CD4-positive, alpha-beta T cell treated with Interleukin-17A for 1 hour (primary cell): ENCODE measurements at regions not wholly inside any gene's neighbourhood (a gene's known extent, or its start where the extent isn't known, plus 50 kb on each side); places are given as distances from the start of the nearest gene placed in this dataset.

Source experiments
- DNase-seq: peaks from one replicate; pipeline ENCODE4 v3.0.0-alpha.2; 2020

DNA sequence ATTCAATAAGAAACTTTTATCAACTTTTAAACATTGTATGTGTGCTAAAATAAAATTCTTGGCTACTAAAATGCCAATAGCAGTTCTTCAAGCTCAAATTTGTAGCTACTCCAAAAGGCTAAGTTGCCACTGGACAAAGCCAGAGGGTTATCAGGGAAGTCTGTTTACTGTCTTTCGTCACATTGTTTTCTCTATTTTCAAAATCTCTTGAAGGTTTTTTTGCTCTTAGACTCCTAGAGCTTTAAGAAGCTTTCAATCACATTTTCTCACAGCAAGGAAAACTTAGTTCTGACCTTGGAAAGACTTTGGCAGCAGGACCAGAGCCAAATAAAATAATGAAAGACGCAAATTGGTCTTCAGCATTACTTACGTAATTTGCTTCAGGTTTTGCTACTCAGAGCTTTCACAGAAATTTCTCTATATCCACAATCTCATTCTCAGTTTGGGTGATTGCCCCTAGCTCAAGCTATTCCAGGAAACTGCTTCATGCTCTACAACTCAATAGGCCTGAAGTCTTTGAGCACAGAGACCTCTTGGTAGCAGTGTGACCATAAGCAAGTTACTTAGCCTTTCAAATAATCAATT lies 257.7 kb downstream of the GABRG2 start:
- no peak for DNase-seq

- DNase-seq: no peak
These were observed 267.4 kb downstream of the GABRG2 start for GRCh38 chr5:162334944-162335343.

DNA sequence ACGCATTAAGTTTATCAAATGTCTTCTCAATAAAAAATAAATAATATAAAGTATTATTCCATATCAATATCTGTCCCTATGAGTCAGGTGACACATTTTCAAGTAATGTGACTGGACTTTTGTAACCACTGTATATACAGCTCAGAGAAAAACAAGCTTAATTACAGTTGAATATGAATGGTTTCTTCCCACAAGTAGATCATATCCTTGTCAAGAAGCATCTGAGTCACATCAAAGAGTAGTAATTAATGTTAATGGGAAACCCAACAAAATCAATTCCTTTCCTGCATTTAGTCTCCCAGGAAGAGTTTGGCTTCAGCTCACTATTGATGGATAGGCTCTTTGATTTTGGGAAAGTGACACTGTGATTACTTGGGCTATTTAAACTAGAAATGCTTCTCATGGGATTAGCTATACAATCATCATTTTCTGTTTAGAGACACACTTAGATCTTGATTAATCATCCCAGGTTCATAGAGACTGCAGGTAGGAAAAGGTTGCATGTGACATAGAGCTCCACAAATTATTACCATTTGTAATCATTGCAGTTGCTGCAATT lies 292.9 kb downstream of the GABRG2 start:
- DNase-seq: no peak

DNA sequence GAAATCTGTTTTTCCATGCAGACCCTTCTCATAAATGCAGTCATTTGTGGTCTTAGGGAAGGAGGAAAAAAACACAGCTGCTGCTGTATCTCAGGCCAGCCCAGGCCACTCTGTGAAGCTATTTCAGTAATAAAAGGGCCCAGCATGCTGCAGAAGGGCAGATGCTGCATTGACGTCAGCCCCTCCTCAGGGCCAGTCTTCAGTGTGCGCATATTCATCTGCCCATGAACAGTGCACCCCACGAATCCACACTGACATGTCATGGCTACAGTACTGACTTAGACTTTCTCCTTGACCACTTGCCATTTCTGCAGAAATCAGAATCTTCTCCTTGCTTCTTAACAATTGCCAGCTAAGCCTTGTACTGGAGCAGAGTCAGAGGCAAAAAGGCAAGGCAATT lies 304.7 kb downstream of the GABRG2 start:
- no peak for DNase-seq

GRCh38 chr5:162377895-162378294 lies 310.3 kb downstream of the GABRG2 start:
- no peak for DNase-seq

DNA sequence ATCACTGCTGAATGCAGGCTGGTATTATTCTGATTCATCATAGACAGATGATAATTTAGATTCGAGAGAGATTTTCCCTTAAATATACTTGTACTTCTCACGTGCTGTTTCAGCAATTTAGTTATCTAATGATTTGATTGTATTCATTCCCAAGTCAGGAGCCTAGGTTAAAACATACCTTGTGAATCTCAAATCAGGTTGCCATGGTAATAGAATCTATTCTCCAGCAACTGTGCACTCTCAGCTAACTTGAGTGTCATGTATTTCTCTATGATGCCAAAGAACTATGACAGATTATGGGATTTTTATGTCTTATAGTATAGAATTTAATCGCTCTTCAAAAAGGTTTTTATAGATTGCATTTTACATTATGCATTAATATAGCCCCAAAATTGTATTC lies 315.3 kb downstream of the GABRG2 start:
- no peak for DNase-seq

DNA sequence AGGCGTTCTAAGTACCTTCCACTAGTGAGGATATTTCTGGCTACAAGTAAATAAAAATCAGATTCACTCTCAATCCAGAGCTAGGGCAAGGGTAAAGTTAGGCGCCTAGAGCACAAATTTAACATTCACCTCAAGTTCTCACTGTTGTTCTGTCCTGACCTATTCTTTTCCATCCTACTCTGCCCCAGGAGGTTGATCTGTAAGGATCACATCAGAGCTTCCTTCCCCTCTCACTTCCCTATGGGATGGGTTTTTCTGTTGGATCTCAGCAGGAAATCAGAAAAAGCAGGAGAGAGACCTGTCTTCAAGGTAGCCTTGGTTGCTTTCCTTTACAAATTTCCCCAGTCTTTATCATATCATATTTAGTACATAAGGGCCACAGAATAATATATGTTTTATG lies 316.7 kb downstream of the GABRG2 start:
- no peak for DNase-seq

GRCh38 chr5:162391833-162392232 lies 324.3 kb downstream of the GABRG2 start:
- DNase-seq: no peak

- DNase-seq: no peak
These were observed 324.8 kb downstream of the GABRG2 start for GRCh38 chr5:162392336-162392735.

DNA sequence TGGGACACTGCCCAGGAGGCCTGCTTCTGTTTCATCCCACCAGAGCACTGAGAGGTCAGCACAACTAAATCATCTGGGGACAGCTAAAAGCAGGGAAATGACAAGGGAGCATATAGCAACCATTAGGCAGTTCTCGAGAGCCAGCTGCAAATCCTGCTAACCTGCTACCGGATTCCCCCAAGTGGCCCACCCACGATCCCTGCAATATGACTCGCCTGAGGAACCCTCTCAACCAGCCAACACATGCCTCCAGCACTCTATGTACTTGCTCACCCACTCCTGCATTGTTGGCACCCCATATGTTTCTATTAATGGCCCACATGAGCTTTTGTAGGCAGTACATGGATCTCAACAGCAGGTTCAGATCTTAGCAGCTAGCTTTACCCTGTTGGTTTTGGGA lies 326.0 kb downstream of the GABRG2 start:
- no peak for DNase-seq

DNA sequence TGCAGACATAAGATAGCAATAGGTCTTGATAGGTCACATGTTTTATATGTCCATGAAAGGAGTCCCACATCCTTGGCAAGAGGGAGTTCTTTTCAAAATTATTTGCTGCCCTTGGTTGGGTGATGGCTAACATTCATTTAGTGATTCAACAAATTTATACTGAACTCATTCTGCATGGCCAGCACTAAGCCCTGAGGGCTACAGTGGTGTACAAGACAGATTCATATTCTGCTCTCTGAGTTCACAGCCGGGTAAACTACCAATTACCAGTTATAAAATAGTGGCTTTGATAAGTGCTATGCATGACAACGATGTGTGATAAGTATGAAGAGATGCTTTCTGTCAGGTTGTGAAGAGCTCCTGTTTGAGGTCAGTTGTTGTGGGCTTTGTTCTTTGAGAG lies 340.0 kb downstream of the GABRG2 start:
- no peak for DNase-seq

GRCh38 chr5:162410365-162410764 lies 342.8 kb downstream of the GABRG2 start:
- no peak for DNase-seq

- DNase-seq: no peak
These were observed 361.6 kb downstream of the GABRG2 start for GRCh38 chr5:162429142-162429541.

DNA sequence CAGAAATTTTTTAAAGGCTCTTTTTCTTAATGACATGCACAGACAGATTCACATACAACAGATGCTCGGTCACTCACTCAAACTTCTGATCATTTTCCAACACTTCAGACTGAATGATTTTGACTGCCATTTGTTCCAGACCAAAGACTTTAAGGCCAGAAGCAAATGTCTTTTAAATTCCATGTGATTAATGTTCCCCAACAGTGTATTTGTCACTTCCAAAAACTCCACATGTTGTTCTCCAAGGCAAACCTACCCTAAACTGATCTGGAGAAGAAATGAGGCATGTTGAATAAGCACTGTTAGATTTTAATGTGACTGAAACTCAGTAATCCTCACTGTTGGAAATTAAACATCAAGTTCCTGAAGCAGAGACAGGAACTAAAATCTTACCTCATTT lies 366.7 kb downstream of the GABRG2 start:
- DNase-seq: no peak

- no peak for DNase-seq
These were observed 368.5 kb downstream of the GABRG2 start for GRCh38 chr5:162436055-162436454.

DNA sequence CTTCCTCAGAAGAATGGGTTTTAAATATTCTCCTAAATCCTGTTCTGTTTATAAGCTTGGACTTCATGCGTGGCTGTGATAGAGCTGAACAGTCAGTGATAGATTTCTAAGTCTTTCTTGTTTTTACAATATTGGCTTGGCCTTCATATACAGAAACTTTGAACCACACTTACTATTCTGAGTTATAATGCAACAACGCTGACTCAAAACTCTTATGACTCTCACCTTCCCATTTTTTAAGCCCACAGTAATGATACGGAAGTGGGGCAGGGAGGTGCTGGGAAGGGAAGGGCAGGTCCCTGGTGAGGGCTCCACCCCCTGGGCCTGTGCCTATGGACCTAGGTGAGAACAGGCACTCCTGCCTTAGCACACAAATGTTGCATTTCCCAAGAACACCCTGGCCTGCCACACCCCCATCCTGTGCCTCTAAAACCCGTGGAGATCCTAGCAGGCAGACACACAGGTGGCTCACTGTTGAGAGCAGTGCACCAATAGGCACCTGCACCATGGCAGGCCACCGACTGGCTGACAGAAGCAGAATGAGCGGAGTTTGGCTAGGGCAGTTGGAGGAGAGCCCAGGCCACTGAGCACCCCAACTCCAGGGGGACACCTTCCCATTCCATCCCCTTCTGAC lies 376.7 kb downstream of the GABRG2 start:
- no peak for DNase-seq

- no peak for DNase-seq
These were observed 388.5 kb downstream of the GABRG2 start for GRCh38 chr5:162456086-162456485.

- DNase-seq: no peak
These were observed 398.4 kb downstream of the GABRG2 start for GRCh38 chr5:162466011-162466410.

DNA sequence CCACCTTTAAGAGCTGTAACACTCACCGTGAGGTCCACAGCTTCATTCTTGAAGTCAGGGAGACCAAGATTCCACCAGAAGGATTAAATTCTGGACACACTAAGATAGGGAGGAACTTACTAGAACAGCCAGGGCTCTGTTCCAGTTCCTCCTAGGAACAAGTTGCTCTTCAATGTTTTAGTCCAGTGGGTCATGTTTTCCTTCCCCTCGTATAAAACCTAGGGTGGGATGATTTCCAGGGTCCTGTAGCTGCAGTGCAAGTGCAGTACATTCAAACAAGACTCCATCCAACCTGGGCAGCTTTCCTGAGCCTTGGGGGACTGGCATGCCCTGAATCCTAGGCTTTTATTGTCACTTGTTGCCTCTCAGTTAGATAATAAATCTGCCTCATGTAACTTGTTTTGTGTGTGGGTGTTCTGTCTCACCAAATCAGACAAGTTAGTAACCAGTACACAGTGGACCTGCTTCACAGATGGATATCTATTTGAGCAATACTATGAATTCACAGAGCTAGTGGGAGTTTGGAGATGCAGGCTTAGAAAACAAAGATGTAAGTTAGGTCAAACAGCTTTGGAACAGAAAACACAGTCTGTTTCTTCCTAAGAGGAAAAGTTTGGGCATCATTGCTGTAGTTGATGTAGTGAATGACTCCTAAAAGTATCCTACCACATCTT lies 405.6 kb downstream of the GABRG2 start:
- DNase-seq: no peak

DNA sequence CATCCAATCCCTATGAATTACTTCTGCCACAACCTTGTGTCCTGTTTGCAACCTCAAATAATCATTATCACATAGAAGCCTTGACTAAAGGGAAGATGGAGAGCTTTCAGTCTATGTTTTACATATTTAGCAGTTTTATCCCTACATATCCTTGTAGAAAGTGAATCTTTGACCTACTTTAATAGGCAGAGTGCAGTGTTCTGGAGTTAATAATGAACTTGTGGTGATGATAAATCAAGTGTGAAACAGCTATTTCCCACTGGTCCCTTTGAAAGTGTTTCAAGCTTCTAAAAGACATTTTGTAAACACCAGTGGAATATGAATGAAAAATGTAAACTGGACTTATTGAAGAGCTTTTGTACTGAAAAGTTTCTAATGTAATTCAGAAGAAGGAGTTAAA lies 406.7 kb downstream of the GABRG2 start:
- DNase-seq: no peak

DNA sequence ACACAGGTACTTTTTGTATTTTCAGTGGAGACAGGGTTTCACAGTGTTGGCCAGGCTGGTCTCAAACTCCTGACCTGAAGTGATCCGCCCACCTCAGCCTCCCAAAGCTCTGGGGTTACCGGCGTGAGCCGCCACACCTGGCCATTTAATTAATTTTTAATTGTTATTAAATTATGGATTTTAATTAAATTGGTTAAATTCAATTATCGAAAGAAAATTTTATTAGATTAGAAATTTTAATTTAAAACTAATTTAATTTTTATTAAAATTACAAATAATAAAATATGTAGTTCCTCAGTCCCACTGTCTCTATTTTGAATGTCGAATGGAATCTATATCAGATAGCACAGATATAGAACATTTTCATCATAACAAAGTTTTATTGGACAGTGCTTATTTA lies 416.5 kb downstream of the GABRG2 start:
- no peak for DNase-seq

DNA sequence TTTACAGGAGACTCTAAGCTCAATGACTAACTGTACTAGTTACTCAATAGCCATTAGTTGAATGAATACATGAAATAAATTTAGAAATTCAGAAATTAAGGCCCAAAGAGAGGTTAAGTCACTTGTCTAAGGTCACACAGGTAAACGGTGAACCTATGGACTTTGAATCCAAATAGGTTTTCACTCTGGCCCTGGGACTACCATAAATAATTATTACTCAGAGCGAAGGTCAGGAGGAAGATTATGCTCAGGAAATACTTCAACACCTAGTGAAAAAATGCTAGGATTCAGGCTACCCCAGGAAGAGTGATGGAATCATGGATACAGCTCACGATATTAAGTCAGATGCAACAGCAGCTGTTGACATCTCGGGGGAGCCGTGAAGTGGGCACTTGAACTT lies 417.4 kb downstream of the GABRG2 start:
- no peak for DNase-seq

DNA sequence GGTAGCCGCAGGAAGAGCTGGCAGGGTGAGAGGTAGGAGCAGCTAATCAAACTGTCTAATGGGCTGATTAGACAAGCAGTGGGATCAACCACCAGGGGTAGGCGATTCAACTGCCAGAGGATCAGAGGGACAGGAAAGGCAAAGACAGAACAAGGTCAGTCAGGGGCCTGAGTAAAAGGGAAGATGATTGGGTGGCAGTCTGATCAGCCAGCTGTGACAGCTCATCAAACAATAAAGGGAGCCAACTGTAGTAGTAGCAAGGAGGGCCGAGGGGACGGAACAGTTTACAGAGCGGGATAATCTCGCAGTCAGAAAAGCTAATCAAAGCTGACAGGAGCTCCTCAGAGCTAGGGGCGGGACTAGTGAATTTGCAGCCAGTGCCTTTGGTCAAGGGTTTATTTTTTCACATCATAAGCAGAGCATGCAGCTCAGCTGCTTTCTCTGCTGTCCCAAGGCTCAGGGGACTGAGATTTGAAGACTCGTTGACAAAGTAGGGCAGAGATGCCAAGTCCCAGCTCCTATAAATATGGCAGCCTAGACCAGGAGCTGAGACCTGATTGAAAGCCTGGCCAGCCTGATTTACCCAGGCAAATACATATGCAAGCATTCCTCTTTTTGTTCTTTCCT lies 418.2 kb downstream of the GABRG2 start:
- no peak for DNase-seq
